ENCODE measurements at regions not wholly inside any gene's neighbourhood (a gene's known extent, or its start where the extent isn't known, plus 50 kb on each side); places are given as distances from the start of the nearest gene placed in this dataset.
"Not testable (repeated sequence)": the region's sequence is repeated elsewhere in the genome, so short reads cannot be mapped to it uniquely, and the experiment has no call there.

- not testable (repeated sequence) for H3K27ac ChIP-seq (ENCODE audit: low read depth, low read length); H3K27me3 ChIP-seq (ENCODE audit: control insufficient read depth in 1 of 2, insufficient read depth in 2 of 2, low read length in 2 of 2); H3K9me3 ChIP-seq (ENCODE audit: control insufficient read depth in 1 of 2, low read length in 2 of 2); H3K4me3 ChIP-seq (ENCODE audit: low read depth in 1 of 2, low read length in 2 of 2); H3K9ac ChIP-seq (ENCODE audit: low read depth in 1 of 2, low read length in 2 of 2); H3K4me1 ChIP-seq (ENCODE audit: control insufficient read depth in 1 of 2, insufficient read depth in 2 of 2, low read length in 2 of 2); H3K36me3 ChIP-seq (ENCODE audit: control insufficient read depth in 1 of 2, insufficient read depth in 2 of 2, low read length in 2 of 2)
These were observed 98.4 kb upstream of the SETMAR start for GRCh38 chr3:4204776-4205175.

- Histone ChIP-seq H3K4me1 (ENCODE audit: control insufficient read depth in 1 of 2, insufficient read depth in 2 of 2, low read length in 2 of 2) (no peaks in the 10 kb centered on the region), H3K27ac (ENCODE audit: low read depth, low read length) (no peak overlapping the region), H3K27me3 (ENCODE audit: control insufficient read depth in 1 of 2, insufficient read depth in 2 of 2, low read length in 2 of 2) (no peaks in the 10 kb centered on the region), H3K36me3 (ENCODE audit: control insufficient read depth in 1 of 2, insufficient read depth in 2 of 2, low read length in 2 of 2) (no peaks in the 10 kb centered on the region), H3K9ac (ENCODE audit: low read depth in 1 of 2, low read length in 2 of 2) (no peak overlapping the region), H3K4me3 (ENCODE audit: low read depth in 1 of 2, low read length in 2 of 2) (no peak overlapping the region), H3K9me3 (ENCODE audit: control insufficient read depth in 1 of 2, low read length in 2 of 2) (no peaks in the 10 kb centered on the region)
These were observed 95.5 kb upstream of the SETMAR start for GRCh38 chr3:4207672-4208071.

- Histone ChIP-seq H3K4me1 (ENCODE audit: control insufficient read depth in 1 of 2, insufficient read depth in 2 of 2, low read length in 2 of 2) (no peaks in the 10 kb centered on the region), H3K36me3 (ENCODE audit: control insufficient read depth in 1 of 2, insufficient read depth in 2 of 2, low read length in 2 of 2) (no peaks in the 10 kb centered on the region), H3K9ac (ENCODE audit: low read depth in 1 of 2, low read length in 2 of 2) (no peak overlapping the region), H3K27ac (ENCODE audit: low read depth, low read length) (no peak overlapping the region), H3K27me3 (ENCODE audit: control insufficient read depth in 1 of 2, insufficient read depth in 2 of 2, low read length in 2 of 2) (no peaks in the 10 kb centered on the region), H3K4me3 (ENCODE audit: low read depth in 1 of 2, low read length in 2 of 2) (no peak overlapping the region), H3K9me3 (ENCODE audit: control insufficient read depth in 1 of 2, low read length in 2 of 2) (no peaks in the 10 kb centered on the region)
These were observed 94.6 kb upstream of the SETMAR start for GRCh38 chr3:4208556-4208955.

GRCh38 chr3:4211610-4212009 is 91.6 kb upstream of the SETMAR start:
- H3K27me3 ChIP-seq (ENCODE audit: control insufficient read depth in 1 of 2, insufficient read depth in 2 of 2, low read length in 2 of 2): no peaks in the 10 kb centered on the region
- no peaks in the 10 kb centered on the region for H3K4me1 ChIP-seq (ENCODE audit: control insufficient read depth in 1 of 2, insufficient read depth in 2 of 2, low read length in 2 of 2)
- no peak overlapping the region for H3K4me3 ChIP-seq (ENCODE audit: low read depth in 1 of 2, low read length in 2 of 2)
- no peaks in the 10 kb centered on the region for H3K9me3 ChIP-seq (ENCODE audit: control insufficient read depth in 1 of 2, low read length in 2 of 2)
- no peaks in the 10 kb centered on the region for H3K36me3 ChIP-seq (ENCODE audit: control insufficient read depth in 1 of 2, insufficient read depth in 2 of 2, low read length in 2 of 2)
- no peak overlapping the region for H3K27ac ChIP-seq (ENCODE audit: low read depth, low read length)
- H3K9ac ChIP-seq (ENCODE audit: low read depth in 1 of 2, low read length in 2 of 2): no peak overlapping the region

GRCh38 chr3:4213420-4213819 is 89.7 kb upstream of the SETMAR start:
- H3K9me3 ChIP-seq (ENCODE audit: control insufficient read depth in 1 of 2, low read length in 2 of 2); H3K4me1 ChIP-seq (ENCODE audit: control insufficient read depth in 1 of 2, insufficient read depth in 2 of 2, low read length in 2 of 2); H3K36me3 ChIP-seq (ENCODE audit: control insufficient read depth in 1 of 2, insufficient read depth in 2 of 2, low read length in 2 of 2); H3K4me3 ChIP-seq (ENCODE audit: low read depth in 1 of 2, low read length in 2 of 2); H3K9ac ChIP-seq (ENCODE audit: low read depth in 1 of 2, low read length in 2 of 2); H3K27ac ChIP-seq (ENCODE audit: low read depth, low read length); H3K27me3 ChIP-seq (ENCODE audit: control insufficient read depth in 1 of 2, insufficient read depth in 2 of 2, low read length in 2 of 2): not testable (repeated sequence)

GRCh38 chr3:4216974-4217373 is 86.2 kb upstream of the SETMAR start:
- H3K9me3 ChIP-seq (ENCODE audit: control insufficient read depth in 1 of 2, low read length in 2 of 2); H3K36me3 ChIP-seq (ENCODE audit: control insufficient read depth in 1 of 2, insufficient read depth in 2 of 2, low read length in 2 of 2); H3K4me3 ChIP-seq (ENCODE audit: low read depth in 1 of 2, low read length in 2 of 2); H3K27ac ChIP-seq (ENCODE audit: low read depth, low read length); H3K9ac ChIP-seq (ENCODE audit: low read depth in 1 of 2, low read length in 2 of 2); H3K27me3 ChIP-seq (ENCODE audit: control insufficient read depth in 1 of 2, insufficient read depth in 2 of 2, low read length in 2 of 2); H3K4me1 ChIP-seq (ENCODE audit: control insufficient read depth in 1 of 2, insufficient read depth in 2 of 2, low read length in 2 of 2): not testable (repeated sequence)

- no peak overlapping the region for H3K9ac ChIP-seq (ENCODE audit: low read depth in 1 of 2, low read length in 2 of 2)
- H3K4me1 ChIP-seq (ENCODE audit: control insufficient read depth in 1 of 2, insufficient read depth in 2 of 2, low read length in 2 of 2): no peaks in the 10 kb centered on the region
- no peak overlapping the region for H3K4me3 ChIP-seq (ENCODE audit: low read depth in 1 of 2, low read length in 2 of 2)
- no peaks in the 10 kb centered on the region for H3K36me3 ChIP-seq (ENCODE audit: control insufficient read depth in 1 of 2, insufficient read depth in 2 of 2, low read length in 2 of 2)
- H3K27ac ChIP-seq (ENCODE audit: low read depth, low read length): no peak overlapping the region
- no peaks in the 10 kb centered on the region for H3K9me3 ChIP-seq (ENCODE audit: control insufficient read depth in 1 of 2, low read length in 2 of 2)
- H3K27me3 ChIP-seq (ENCODE audit: control insufficient read depth in 1 of 2, insufficient read depth in 2 of 2, low read length in 2 of 2): no peaks in the 10 kb centered on the region
These were observed 84.5 kb upstream of the SETMAR start for GRCh38 chr3:4218456-4219226.

GRCh38 chr3:4219227-4219568 is 84.0 kb upstream of the SETMAR start:
- Histone ChIP-seq H3K36me3 (ENCODE audit: control insufficient read depth in 1 of 2, insufficient read depth in 2 of 2, low read length in 2 of 2) (no peaks in the 10 kb centered on the region), H3K27ac (ENCODE audit: low read depth, low read length) (no peak overlapping the region), H3K4me3 (ENCODE audit: low read depth in 1 of 2, low read length in 2 of 2) (no peak overlapping the region), H3K27me3 (ENCODE audit: control insufficient read depth in 1 of 2, insufficient read depth in 2 of 2, low read length in 2 of 2) (no peaks in the 10 kb centered on the region), H3K4me1 (ENCODE audit: control insufficient read depth in 1 of 2, insufficient read depth in 2 of 2, low read length in 2 of 2) (no peaks in the 10 kb centered on the region), H3K9me3 (ENCODE audit: control insufficient read depth in 1 of 2, low read length in 2 of 2) (no peaks in the 10 kb centered on the region), H3K9ac (ENCODE audit: low read depth in 1 of 2, low read length in 2 of 2) (no peak overlapping the region)

- Histone ChIP-seq H3K36me3 (ENCODE audit: control insufficient read depth in 1 of 2, insufficient read depth in 2 of 2, low read length in 2 of 2) (no peaks in the 10 kb centered on the region), H3K9ac (ENCODE audit: low read depth in 1 of 2, low read length in 2 of 2) (no peak overlapping the region), H3K4me1 (ENCODE audit: control insufficient read depth in 1 of 2, insufficient read depth in 2 of 2, low read length in 2 of 2) (no peaks in the 10 kb centered on the region), H3K27me3 (ENCODE audit: control insufficient read depth in 1 of 2, insufficient read depth in 2 of 2, low read length in 2 of 2) (no peaks in the 10 kb centered on the region), H3K4me3 (ENCODE audit: low read depth in 1 of 2, low read length in 2 of 2) (no peak overlapping the region), H3K27ac (ENCODE audit: low read depth, low read length) (no peak overlapping the region), H3K9me3 (ENCODE audit: control insufficient read depth in 1 of 2, low read length in 2 of 2) (no peaks in the 10 kb centered on the region)
These were observed 83.1 kb upstream of the SETMAR start for GRCh38 chr3:4220065-4220464.

GRCh38 chr3:4222574-4223175 is 80.5 kb upstream of the SETMAR start:
- no peak overlapping the region for H3K9ac ChIP-seq (ENCODE audit: low read depth in 1 of 2, low read length in 2 of 2)
- no peaks in the 10 kb centered on the region for H3K9me3 ChIP-seq (ENCODE audit: control insufficient read depth in 1 of 2, low read length in 2 of 2)
- no peaks in the 10 kb centered on the region for H3K36me3 ChIP-seq (ENCODE audit: control insufficient read depth in 1 of 2, insufficient read depth in 2 of 2, low read length in 2 of 2)
- no peaks in the 10 kb centered on the region for H3K27me3 ChIP-seq (ENCODE audit: control insufficient read depth in 1 of 2, insufficient read depth in 2 of 2, low read length in 2 of 2)
- no peak overlapping the region for H3K4me3 ChIP-seq (ENCODE audit: low read depth in 1 of 2, low read length in 2 of 2)
- H3K27ac ChIP-seq (ENCODE audit: low read depth, low read length): no peak overlapping the region
- no peaks in the 10 kb centered on the region for H3K4me1 ChIP-seq (ENCODE audit: control insufficient read depth in 1 of 2, insufficient read depth in 2 of 2, low read length in 2 of 2)

Measured in duodenal mucosa (tissue), 2 donors.